Caco-2 (cell line): ENCODE measurements at regions not wholly inside any gene's neighbourhood (a gene's known extent, or its start where the extent isn't known, plus 50 kb on each side); places are given as distances from the start of the nearest gene placed in this dataset.

Source experiments
- BruUV-seq: library from RNA; stranded (reverse); fragments of 400-500 nt; replicated peaks from 2 replicates; lab custom pipeline; 2021; lab: Mats Ljungman, UMichigan
- CTCF ChIA-PET: fragments of 300-600 bp; sonication (Branson Sonifier 250); formaldehyde crosslinking; loops from one replicate; lab custom pipeline; 2022; ENCODE audit warnings: antibody characterized with exemption; lab: Charles Lee
- POLR2A ChIA-PET: fragments of 300-600 bp; sonication (Branson Sonifier 250); formaldehyde crosslinking; loops from one replicate; lab custom pipeline; 2022; ENCODE audit warnings: antibody characterized with exemption; lab: Charles Lee
- DNase-seq, 2 experiments: peaks; one replicate each; pipeline versions ENCODE4 v3.0.0 to v3.0.0-alpha.2; 2020 to 2022
- H3K27me3 ChIP-seq: replicated peaks from 2 replicates; pipeline ENCODE4 v1.6.0; 2011; ENCODE audit warnings: low read length; ENCODE audit not compliant: control insufficient read depth, insufficient read depth
- H3K36me3 ChIP-seq: 2 replicates; pipeline ENCODE4 v1.5.1; 2011; ENCODE audit warnings: low read length; ENCODE audit not compliant: control insufficient read depth, insufficient read depth
- H3K4me1 ChIP-seq: fragments of 250-450 bp; sonication (Bioruptor Pico); 2 replicates; pipeline ENCODE4 v1.5.1; 2020; ENCODE audit warnings: mild to moderate bottlenecking
- H3K4me3 ChIP-seq: 2 replicates; pipeline ENCODE4 v1.5.1; 2011; ENCODE audit warnings: low read depth, mild to moderate bottlenecking, control low read depth, low read length
- H3K9me3 ChIP-seq: fragments of 250-450 bp; sonication (Bioruptor Pico); 2 replicates; pipeline ENCODE4 v1.5.1; 2020; ENCODE audit warnings: mild to moderate bottlenecking, moderate library complexity
- H3K27ac Mint-ChIP-seq: one replicate; pipeline ENCODE4 v1.8.0; 2022; ENCODE audit warnings: mixed read lengths; ENCODE audit not compliant: unreplicated experiment
- H3K27me3 Mint-ChIP-seq: one replicate; pipeline ENCODE4 v1.8.0; 2022; ENCODE audit warnings: mixed read lengths; ENCODE audit not compliant: insufficient read depth, unreplicated experiment
- H3K36me3 Mint-ChIP-seq: one replicate; pipeline ENCODE4 v1.8.0; 2022; ENCODE audit warnings: mild to moderate bottlenecking, mixed read lengths; ENCODE audit not compliant: insufficient read depth, unreplicated experiment
- H3K4me1 Mint-ChIP-seq: one replicate; pipeline ENCODE4 v1.8.0; 2022; ENCODE audit warnings: low read depth, mixed read lengths; ENCODE audit not compliant: unreplicated experiment
- H3K4me3 Mint-ChIP-seq: one replicate; pipeline ENCODE4 v1.8.0; 2022; ENCODE audit warnings: mild to moderate bottlenecking, moderate library complexity, mixed read lengths; ENCODE audit not compliant: unreplicated experiment
- H3K9me3 Mint-ChIP-seq: one replicate; pipeline ENCODE4 v1.8.0; 2022; ENCODE audit warnings: mixed read lengths; ENCODE audit not compliant: unreplicated experiment
- intact Hi-C: fragments of 100-400 bp; cut with micrococcal nuclease; formaldehyde crosslinking; loops from one replicate; pipeline ENCODE4 v1.10.0; 2022; ENCODE audit not compliant: unreplicated experiment
- TF ChIP-seq, protein P1 (sequence below), 2 experiments: fragments of 200-600 bp in 1 of 2; IDR thresholded peaks; 1 replicate in 1 of 2; 2 replicates in 1 of 2; pipeline versions ENCODE4 v1.5.1 to v1.8.0; 2011 to 2022; ENCODE audit warnings: antibody characterized with exemption in 1 of 2, control low read depth in 1 of 2, inconsistent platforms in 1 of 2, low read depth in 1 of 2, low read length in 1 of 2, mild to moderate bottlenecking in 1 of 2, moderate library complexity in 1 of 2; ENCODE audit not compliant: insufficient read depth in 1 of 2, severe bottlenecking in 1 of 2, unreplicated experiment in 1 of 2

GRCh38 chr7:50166997-50167965 is 74.2 kb upstream of the ZPBP start:
- Mint-ChIP-seq H3K9me3 (no peaks in the 10 kb centered on the region), H3K27ac (no peak overlapping the region), H3K4me1 (no peaks in the 10 kb centered on the region), H3K27me3 (peaks cover 8% of the 10 kb centered on the region), H3K4me3 (no peak overlapping the region), H3K36me3 (no peaks in the 10 kb centered on the region)
- BruUV-seq: no TSS peak
- Histone ChIP-seq H3K36me3 (no peaks in the 10 kb centered on the region), H3K9me3 (no peaks in the 10 kb centered on the region), H3K4me1 (no peaks in the 10 kb centered on the region), H3K27me3 (no peaks in the 10 kb centered on the region; the same call in 1 of the 2 replicates), H3K4me3 (no peak overlapping the region)
- TF ChIP-seq, protein P1, sequence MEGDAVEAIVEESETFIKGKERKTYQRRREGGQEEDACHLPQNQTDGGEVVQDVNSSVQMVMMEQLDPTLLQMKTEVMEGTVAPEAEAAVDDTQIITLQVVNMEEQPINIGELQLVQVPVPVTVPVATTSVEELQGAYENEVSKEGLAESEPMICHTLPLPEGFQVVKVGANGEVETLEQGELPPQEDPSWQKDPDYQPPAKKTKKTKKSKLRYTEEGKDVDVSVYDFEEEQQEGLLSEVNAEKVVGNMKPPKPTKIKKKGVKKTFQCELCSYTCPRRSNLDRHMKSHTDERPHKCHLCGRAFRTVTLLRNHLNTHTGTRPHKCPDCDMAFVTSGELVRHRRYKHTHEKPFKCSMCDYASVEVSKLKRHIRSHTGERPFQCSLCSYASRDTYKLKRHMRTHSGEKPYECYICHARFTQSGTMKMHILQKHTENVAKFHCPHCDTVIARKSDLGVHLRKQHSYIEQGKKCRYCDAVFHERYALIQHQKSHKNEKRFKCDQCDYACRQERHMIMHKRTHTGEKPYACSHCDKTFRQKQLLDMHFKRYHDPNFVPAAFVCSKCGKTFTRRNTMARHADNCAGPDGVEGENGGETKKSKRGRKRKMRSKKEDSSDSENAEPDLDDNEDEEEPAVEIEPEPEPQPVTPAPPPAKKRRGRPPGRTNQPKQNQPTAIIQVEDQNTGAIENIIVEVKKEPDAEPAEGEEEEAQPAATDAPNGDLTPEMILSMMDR (IDR thresholded peaks at IDR 0.05; ENCODE audit: insufficient read depth in 1 of 2, low read depth in 1 of 2, low read length in 1 of 2, severe bottlenecking in 1 of 2, unreplicated experiment in 1 of 2): no peak
- POLR2A ChIA-PET: no interaction called here
- intact Hi-C loops: no loop called here
- DNase-seq: no peak
- CTCF ChIA-PET: no interaction called here

- intact Hi-C loops: no loop called here
- H3K4me1 ChIP-seq: no peaks in the 10 kb centered on the region
These were observed 71.6 kb upstream of the ZPBP start for GRCh38 chr7:50164559-50165170.

GRCh38 chr7:50160206-50160605 is 67.2 kb upstream of the ZPBP start:
- H3K27me3 Mint-ChIP-seq: peaks cover 13% of the 10 kb centered on the region
- H3K9me3 ChIP-seq: no peaks in the 10 kb centered on the region
- no peaks in the 10 kb centered on the region for H3K9me3 Mint-ChIP-seq
- H3K4me3 ChIP-seq: no peak overlapping the region
- no peak overlapping the region for H3K4me3 Mint-ChIP-seq
- no TSS peak for BruUV-seq
- intact Hi-C loops: no loop called here
- no peak for DNase-seq
- CTCF ChIA-PET: no interaction called here
- POLR2A ChIA-PET: no interaction called here
- H3K36me3 Mint-ChIP-seq: no peaks in the 10 kb centered on the region
- no peaks in the 10 kb centered on the region for H3K27me3 ChIP-seq
- no peaks in the 10 kb centered on the region for H3K4me1 Mint-ChIP-seq
- no peaks in the 10 kb centered on the region for H3K4me1 ChIP-seq
- H3K36me3 ChIP-seq: no peaks in the 10 kb centered on the region
- H3K27ac Mint-ChIP-seq: no peak overlapping the region
- TF ChIP-seq, protein P1 (IDR thresholded peaks at IDR 0.05; ENCODE audit: insufficient read depth in 1 of 2, low read depth in 1 of 2, low read length in 1 of 2, severe bottlenecking in 1 of 2, unreplicated experiment in 1 of 2): no peak

More at GRCh38 chr7:50164559-50165170, 71.6 kb upstream of the ZPBP start:
- H3K9me3 ChIP-seq: no peaks in the 10 kb centered on the region
- H3K36me3 ChIP-seq: no peaks in the 10 kb centered on the region
- ChIA-PET CTCF (no interaction called here), POLR2A (no interaction called here)
- no peak for DNase-seq
- Mint-ChIP-seq H3K27me3 (peaks cover 4% of the 10 kb centered on the region), H3K36me3 (no peaks in the 10 kb centered on the region), H3K9me3 (no peaks in the 10 kb centered on the region), H3K4me1 (no peaks in the 10 kb centered on the region), H3K27ac (no peak overlapping the region), H3K4me3 (no peak overlapping the region)
- H3K27me3 ChIP-seq: no peaks in the 10 kb centered on the region
- TF ChIP-seq, protein P1 (IDR thresholded peaks at IDR 0.05; ENCODE audit: insufficient read depth in 1 of 2, low read depth in 1 of 2, low read length in 1 of 2, severe bottlenecking in 1 of 2, unreplicated experiment in 1 of 2): no peak
- no TSS peak for BruUV-seq
- H3K4me3 ChIP-seq: no peak overlapping the region
